H4 (cell line): ENCODE measurements at regions not wholly inside any gene's neighbourhood (a gene's known extent, or its start where the extent isn't known, plus 50 kb on each side); places are given as distances from the start of the nearest gene placed in this dataset.
A peak's percentile ranks its signal among the peaks of the same experiment; 100 is the strongest.
"Not testable (repeated sequence)": the region's sequence is repeated elsewhere in the genome, so short reads cannot be mapped to it uniquely, and the experiment has no call there.

ENCODE experiments used
- DNase-seq: peaks from one replicate; pipeline ENCODE4 v3.0.0-alpha.2; 2015; ENCODE audit warnings: low spot score

DNA sequence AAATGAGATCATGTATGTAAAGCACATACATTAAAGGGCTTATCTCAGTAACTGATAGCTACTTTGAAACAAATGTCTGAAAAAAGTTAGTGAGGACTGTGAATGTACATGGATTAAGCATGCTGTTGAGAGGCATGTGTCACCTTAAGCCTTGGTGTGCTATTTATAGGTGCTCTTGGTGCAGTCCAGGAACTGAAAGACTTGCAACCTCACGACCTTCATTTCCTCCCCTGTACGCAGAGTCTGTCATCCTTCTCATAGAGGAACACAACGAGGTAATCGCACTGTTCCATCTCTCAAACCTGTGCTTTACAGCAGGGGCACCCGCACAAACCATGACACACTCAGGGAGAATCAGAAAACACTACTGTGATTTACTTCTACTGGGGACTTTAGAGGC lies 65.6 kb downstream of the UFM1 start:
- DNase-seq, result no peak

DNA sequence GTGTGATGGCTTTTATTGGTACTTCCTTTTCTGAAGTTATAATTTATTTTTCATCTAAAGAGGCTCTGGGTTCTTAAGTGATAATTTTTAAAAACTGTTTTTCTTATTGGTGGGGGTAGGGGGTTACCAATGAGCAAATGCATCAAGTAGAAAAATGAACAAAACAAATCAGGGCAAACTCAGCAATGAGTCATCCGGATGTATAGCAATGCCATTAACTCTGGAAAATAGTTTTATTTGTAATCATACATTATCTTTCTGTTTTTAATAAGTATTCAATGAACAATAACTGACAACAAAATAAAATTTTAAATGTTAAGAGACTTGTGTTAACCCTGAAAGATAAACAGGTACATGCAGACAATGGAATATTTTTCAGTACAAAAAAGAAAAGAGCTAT lies 67.6 kb downstream of the UFM1 start:
- no peak for DNase-seq

DNA sequence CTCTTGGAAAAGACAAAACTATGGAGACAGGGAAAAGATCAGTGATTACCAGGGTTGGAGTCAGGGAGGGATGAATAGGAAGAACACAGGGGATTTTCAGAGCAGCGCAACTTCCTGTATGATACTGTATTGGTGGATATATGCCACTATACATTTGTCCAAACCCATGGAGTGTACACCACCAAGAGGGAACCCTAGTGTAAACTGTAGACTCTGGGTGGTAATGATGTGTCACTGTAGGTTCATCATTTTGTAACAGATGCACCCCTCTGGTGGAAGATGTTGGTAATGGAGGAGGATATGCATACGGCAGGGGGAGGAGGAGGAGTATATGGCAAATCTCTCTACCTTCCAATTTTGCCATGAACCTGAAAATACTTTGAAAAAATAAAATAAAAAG lies 68.1 kb downstream of the UFM1 start:
- DNase-seq, result peak; percentile 7

DNA sequence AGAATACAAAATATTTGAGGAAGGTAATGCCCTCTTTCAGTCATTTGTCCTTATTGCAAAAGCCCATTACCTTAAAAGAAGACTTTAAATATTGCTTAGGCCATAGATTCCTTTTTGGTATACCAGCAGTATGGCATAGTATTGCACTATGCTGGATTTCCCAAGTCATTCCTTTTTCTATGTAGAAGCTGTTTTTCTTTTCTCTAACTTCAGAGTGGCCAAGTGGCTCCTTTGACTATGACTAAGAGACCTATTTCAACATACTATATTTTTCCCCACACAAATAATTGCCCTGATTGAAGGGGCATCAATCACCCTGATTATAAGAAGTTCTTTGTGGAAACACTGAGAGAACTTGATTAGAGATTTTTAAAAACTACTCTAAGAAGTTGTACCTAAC lies 68.6 kb downstream of the UFM1 start:
- DNase-seq, result no peak

DNA sequence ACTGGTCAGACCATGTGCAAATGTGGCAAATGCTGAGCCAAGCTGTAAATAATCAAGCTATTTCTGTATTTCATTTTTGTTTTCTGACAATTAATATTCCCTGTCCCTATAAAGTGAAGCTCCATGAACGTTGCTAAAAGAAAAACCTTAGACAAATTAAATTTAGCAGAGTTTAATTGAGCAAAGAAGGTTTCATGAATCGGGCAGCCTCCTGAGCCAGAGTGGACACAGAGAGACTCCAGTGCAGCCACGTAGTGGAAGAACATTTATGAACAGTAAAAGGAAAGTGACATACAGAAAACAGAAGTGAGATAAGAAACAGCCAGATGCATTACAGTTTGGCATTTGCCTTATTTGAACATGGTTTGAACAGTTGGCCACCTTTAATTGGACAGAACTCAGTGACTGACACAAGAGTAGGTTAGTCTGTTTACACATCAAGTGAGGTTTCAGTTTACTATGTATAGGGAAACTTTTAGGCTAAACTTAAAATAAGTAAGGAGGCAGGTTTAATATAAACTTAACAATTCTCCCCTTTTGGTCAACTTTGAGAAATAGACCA lies 69.7 kb downstream of the UFM1 start:
- DNase-seq, result no peak

DNA sequence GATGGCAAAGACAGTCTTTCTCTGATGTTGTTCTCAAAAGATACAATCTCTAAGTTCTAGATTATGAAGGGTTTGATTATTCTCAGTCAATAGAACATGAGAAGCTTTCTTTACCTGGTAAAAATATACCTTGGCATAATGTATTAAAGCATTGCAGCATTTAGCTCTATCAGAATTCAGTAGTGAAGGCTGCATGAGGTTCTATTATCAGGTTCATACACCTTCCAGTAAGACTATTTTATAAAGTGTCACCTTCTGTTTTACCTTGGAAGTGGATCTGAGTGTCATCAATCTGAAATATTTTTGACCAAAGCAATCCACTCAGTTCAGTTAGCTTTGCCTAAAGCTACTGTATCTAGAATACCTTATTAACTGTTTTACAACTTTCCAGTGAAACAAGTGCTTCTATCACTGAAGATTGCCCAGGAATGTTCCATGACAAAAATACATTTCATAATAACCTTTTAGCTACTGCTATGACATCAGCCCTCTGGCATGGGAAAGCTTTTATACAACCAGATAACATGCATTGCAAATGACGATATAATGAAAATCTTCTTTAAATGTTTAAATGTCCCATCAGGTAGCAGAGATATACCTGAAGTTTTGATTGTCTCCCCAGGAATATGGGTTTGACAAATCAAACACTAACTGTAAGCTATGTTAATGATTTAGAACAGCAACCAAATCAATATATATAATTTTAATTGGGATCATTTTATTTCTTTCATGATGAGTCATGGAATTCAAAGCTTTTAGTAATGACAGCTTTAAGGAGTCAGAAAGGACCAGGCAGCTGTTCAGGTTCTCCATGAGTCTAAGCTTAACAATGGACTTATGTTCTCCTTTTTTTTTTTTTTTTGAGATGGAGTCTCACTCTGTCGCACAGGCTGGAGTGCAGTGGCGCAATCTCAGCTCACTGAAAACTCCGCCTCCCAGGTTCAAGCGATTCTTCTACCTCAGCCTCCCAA lies 72.2 kb downstream of the UFM1 start:
- no peak for DNase-seq

DNA sequence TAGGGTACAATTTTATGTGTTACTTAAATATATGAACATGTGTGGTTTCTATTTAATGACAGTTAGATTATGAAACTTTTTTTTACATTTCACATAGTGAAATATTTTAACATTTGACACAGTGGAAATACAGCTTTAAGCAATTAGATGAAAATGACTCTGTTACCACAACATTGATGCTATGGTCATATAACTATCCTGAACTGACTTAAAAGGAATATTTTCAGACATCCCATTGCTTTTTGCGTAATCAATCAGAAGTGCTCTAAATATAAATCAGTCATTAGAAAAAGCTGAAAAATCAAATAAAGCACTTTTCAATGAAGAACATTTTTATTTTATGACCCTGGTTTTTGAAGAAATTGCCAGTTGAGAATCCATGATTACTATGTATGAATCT lies 80.3 kb downstream of the UFM1 start:
- no peak for DNase-seq

DNA sequence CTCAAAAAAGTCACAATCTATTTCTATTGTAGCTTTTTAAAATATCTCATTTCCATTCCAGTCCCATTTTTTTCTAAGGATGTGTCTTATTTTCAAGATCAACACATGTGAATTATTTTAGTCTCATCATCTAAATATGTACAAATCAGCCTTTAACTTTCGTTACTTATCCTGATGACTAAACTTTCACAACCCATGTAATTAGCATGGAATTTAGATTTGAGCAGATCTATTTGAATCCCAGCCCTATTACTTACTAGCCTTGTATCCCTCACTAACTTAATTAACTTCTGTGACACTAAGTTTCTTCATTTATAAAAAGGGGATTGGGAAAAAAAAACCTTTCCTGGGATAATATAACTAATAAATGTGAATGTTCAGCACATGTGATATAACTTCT lies 81.1 kb downstream of the UFM1 start:
- DNase-seq, result no peak

DNA sequence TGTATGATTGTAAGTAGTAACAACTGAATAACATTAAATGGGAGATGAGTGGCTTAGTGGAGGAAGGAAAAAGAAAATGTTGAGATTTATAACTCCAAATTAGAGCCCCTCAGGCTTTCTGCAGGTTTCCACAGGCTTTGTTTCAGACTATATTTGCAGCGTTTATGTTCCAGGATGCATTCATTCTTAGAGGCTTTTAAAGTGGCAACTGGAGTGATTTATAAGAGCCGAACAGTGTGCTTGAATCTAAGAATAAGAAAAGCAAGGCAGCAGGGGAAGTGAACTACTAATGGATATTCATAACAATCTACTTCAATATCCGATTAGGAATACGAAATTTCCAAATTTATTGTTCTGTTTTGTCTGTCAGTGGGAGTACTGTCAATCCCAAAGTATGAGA lies 91.0 kb downstream of the UFM1 start:
- no peak for DNase-seq

DNA sequence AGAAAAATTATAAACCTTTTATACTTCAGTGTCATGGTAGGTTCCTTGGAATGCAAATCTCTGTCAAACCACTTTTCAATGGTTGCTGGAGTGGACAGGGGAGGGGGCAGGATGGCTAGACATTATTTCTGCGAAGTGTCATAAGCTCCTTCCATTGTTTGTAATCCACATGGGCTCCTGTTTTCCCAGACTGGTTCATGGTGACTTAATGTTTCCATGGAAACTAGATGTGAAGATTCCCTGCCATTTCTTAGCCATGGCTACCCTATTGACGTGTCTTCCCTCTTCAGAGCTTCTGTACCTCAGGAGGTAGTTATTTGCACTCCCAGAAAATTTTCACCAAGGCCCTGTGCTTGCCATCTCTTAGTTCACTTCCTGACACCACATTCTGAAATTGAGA lies 95.3 kb downstream of the UFM1 start:
- no peak for DNase-seq

DNA sequence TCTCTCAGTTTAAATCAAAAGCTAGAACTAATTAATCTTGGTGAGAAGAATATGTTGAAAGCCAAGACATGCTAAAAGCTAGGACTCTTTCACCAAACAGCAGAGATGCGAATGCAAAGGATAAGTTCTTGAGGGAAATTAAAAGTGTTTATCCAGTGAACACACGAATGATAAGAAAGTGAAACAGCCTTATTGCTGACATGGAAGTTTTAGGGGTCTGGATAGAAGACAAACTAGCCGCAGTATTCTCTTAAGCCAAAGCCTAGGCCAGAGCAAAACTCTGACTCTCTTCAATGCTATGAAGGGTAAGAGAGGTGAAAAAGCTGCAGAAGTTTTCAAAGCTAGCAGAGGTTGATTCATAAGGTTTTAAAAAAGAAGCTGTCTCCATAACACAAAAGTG lies 103.0 kb downstream of the UFM1 start:
- DNase-seq, result no peak

DNA sequence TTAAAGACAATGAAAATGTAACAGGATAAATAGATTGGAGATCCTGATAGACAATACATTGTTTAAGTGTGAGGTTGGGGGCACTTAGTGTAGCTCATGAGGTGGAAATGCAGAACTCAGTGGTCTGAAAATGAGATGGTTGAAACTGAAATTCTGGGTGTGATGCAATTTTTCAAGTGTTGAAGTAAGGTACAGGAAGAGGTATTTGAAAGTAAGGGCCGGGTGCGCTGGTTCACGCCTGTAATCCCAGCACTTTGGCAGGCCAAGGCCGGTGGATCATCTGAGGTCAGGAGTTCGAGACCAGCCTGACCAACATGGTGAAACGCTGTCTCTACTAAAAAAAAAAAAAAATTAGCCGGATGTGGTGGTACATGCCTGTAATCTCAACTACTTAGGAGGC lies 113.0 kb downstream of the UFM1 start:
- no peak for DNase-seq

DNA sequence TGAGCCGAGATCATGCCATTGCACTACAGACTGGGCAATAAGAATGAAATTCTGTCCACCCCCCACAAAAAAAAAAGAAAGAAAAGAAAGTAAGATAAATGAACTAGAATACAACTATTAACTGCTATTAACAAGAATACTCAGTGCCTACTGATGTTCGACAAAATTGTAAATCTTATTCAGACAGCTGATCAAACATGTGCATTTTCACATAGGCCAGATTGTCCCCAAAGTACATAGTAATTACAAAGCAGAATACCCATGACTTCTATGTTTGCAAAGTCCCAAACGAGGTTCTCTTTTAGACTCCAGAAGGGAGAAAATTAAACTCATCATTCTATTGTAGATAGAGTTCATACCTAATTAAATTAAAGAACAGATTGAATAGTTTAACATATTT lies 113.4 kb downstream of the UFM1 start:
- no peak for DNase-seq

DNA sequence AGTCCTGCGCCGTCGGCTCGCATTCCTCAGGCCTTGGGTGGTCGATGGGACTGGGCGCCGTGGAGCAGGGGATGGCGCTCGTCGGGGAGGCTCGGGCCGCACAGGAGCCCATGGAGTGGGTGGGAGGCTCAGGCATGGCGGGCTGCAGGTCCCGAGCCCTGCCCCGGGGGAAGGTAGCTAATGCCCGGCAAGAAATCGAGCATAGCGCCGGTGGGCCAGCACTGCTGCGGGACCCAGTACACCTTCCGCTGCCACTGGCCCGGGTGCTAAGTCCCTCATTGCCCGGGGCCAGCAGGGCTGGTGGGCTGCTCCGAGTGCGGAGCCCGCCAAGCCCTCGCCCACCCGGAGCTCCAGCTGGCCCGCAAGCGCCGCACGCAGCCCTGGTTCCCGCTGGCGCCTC lies 122.8 kb downstream of the UFM1 start:
- DNase-seq, result not testable (repeated sequence)

DNA sequence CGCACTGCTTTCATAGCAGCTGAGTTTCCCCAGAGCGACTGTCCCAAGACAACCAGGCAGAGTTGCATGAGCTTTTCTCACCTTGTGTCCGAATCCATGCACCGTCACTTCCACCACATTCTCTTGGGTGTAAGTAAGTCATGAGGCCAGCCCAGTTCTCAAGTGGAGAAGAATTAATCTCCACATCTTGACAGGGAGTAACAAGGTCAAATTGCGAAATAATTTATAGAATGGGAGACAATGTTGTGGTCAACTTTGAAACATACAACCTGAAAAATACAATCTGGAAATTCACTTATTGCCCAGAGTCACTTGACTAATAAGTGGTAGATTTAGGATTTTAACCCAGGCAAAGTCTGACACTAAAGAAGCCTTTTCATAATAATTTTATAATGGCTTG lies 123.7 kb downstream of the UFM1 start:
- DNase-seq, result no peak

DNA sequence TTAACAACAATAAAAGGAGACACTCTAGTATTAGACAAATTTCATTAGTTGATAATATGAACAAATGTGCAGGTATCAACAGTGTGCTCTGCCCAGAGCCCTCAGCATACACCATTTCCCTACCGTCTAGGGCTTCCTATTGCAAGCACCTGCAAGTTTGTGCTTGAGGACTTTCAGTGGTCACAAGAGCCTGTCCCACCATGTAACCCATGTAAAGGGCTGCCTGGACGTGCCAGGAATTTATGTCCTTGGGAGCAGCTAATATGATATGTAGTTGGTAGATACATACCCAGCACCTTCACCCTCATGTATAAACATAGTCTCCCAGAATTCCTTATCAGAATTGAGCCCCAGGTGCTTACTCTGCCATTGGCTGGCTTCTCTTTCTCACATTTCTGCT lies 128.0 kb downstream of the UFM1 start:
- DNase-seq, result no peak

DNA sequence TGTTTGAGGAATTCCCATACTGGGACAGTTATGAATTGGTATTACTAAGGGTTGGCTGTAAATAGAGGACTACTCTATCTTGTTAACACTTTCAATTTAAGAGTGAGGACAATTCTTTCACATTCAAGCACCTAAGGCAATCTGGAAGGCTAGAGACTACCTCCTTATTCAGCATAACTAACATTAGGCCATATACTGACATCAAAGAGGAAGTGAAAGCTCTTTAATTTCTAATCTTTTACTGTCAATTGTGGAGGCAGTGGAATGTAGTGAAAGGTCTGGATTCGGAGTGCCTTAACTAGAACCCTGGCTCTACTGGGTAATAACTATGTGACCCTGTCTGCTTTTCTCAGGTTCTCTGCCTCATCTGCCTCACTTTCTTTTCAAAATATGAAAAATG lies 134.0 kb downstream of the UFM1 start:
- DNase-seq, result no peak

DNA sequence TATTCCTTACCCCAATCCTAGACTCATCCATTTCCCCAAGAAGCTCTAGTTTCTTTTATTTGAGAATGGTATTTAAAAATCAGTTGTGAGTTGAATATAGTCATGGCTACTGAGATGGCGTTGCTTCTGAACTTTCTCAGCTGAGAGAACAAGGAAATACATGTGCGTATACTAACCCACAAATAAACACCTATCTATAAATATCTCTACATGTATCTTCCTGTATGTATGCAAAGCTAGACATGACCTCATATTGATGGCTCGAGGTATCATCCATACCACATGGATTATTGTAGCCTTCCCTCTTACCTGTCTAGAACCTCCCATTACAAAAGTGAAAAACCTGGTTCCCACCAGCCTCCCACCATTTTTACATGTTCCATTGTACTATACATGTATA lies 141.0 kb downstream of the UFM1 start:
- no peak for DNase-seq

DNA sequence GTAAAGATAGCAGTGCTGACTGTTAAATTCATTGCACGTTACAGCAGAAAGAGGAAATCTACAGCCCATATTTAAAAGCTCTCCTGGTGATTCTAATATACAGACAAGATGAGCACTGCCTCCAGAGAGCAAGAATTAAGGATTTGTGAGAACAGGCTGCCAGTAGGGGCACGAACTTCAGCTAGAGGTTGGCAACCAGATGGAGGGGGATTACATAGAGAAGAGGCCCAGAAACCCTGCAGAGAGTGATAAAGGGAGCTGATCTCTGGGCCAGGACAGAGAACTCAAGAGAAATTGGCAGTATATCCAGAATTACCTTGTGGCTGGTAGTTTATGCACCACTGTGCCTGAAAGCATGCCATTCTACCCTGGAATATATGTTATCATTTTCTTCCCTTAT lies 144.8 kb downstream of the UFM1 start:
- no peak for DNase-seq

DNA sequence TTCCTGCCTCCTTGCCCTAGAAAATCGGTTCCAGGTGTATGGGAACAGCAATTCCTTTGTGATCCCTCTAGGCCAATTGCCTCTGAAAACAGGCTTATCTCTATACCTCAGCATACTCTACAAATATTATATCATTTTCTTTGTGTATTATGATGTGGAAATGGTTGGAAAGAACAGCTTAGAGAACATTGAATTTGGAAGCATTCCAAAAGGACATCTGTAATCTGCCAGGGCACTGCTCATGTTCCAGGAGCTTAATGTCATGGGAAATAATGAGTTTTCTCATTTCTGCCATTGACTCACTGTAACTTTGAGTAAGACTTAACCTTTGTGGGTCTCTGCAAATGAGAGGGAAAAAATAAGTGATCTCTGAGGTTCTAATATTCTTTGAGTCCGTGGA lies 147.3 kb downstream of the UFM1 start:
- DNase-seq, result no peak

DNA sequence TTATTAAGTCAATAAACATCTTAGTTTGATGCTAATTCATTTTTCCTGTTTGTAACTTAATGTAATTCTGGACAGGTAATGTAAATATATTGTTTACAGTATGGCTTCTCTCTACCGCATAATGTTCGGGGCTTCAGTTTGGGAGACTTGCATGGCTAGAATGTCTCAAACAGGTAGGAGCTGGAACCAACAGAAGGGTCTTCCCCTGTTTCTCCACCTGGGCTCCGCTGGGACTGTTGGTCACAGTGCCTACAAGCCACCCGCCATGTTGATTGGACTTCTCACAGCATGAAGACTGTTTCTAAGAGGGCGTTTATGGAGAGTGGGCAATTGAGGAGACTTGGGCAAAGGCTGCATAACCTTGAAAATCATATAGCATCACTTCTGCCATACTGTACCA lies 148.6 kb downstream of the UFM1 start:
- no peak for DNase-seq

DNA sequence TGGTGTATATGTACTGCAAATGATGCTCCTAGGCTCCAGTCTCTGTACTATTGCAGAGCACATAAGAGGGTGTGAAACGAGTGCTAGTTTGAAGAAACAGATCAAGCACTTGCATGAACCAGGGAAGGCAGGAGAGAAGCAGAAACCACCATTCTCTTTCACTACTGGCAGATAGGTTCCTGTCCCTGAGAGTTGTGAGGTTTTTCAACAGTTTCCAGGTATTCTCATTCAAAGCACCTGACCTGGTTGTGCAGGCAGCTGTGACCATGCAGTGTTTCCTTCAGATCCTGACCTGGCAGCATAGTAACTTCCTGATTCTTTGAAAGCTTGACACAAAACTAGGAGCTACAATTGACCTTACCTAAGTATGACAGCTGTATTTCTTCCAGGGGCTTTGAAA lies 164.9 kb downstream of the UFM1 start:
- no peak for DNase-seq

DNA sequence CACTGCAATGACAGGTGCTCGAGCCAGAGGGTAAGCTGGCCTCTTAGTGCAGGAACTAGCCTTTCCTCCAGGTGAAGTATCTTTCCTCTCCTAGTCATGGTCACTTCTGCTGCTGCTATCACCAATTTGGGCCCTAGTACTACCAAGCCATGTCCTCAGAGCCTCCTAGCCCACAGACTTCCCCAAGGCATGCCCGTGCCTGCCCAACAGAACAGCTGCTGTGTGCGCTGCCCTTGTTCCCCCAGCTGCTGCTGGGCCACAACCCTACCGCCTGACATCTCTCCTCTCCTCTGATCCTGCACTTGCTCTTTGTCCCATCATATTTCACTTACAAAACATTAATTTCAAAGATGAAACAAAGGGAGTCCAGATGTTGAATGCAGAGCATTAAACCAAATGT lies 168.5 kb upstream of the FREM2 start:
- no peak for DNase-seq
